ENCODE measurements at regions not wholly inside any gene's neighbourhood (a gene's known extent, or its start where the extent isn't known, plus 50 kb on each side); places are given as distances from the start of the nearest gene placed in this dataset.

DNA sequence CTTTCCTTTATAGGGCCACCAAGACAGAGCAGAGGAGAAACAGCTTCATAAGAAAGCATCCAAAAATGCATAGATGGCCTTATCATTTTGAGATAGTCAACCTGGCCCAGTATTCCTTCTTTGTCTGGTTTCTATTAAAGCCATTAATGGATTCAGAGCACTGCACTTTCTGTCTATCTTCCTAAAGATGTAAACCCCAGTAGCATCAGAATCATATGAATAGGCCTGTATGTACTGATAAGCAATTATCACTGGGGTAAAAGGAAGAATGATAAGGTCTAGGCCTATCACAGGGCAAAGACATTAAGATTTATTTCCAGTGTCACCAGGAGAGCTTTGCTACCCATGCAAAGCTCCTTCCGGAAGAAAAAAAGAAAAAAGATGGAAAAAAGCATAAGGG, 432.5 kb upstream of the C9orf72 start:
- Histone ChIP-seq H3K36me3 (no peaks in the 10 kb centered on the region), H3K4me3 (no peak overlapping the region), H3K27me3 (no peaks in the 10 kb centered on the region), H3K4me1 (no peaks in the 10 kb centered on the region), H3K27ac (no peak overlapping the region), H3K9me3 (peaks cover 0 to 9% (median 0%) of the 10 kb centered on the region in 11 donors)
- TF ChIP-seq, protein P1, sequence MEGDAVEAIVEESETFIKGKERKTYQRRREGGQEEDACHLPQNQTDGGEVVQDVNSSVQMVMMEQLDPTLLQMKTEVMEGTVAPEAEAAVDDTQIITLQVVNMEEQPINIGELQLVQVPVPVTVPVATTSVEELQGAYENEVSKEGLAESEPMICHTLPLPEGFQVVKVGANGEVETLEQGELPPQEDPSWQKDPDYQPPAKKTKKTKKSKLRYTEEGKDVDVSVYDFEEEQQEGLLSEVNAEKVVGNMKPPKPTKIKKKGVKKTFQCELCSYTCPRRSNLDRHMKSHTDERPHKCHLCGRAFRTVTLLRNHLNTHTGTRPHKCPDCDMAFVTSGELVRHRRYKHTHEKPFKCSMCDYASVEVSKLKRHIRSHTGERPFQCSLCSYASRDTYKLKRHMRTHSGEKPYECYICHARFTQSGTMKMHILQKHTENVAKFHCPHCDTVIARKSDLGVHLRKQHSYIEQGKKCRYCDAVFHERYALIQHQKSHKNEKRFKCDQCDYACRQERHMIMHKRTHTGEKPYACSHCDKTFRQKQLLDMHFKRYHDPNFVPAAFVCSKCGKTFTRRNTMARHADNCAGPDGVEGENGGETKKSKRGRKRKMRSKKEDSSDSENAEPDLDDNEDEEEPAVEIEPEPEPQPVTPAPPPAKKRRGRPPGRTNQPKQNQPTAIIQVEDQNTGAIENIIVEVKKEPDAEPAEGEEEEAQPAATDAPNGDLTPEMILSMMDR (IDR thresholded peaks at IDR 0.05): no peak
- DNase-seq (no peak), ATAC-seq (no peak)
- intact Hi-C loops (cut with DNase I): no loop called here
- 63 to 65% methylated on average over 1 of the region's 1 CpG for WGBS, 2 donors

DNA sequence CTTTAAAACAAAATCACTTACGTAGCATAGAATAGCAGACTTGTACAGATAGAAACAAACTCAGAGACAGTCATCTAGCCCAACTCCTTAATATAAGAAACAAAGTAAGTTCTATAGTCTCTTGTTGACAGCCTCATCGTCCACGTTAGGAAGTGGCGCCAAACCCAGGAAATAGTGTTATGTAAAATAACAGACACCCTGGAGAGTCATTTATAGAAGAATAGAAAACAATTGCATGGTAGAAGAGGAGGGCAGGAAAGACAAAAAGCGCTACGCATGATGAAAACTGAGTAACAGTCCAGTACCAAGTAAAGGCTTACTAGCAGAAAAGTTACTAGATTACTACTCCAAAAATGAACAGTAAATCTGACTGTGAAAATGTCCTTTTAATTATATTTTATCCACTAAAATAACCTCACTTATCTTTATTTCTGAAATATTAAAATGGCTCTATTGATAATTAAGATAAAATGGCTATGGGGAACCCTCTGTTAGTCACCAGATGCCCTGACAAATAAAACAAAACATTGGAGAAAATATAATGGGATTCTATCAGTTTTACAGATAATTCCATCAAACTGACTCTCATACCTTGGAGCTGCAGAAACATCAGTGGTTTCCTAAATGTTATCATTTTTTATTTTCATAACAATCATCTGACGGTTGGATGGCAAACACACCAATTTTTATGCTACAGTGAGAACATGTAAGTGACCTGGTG, 434.0 kb upstream of the C9orf72 start:
- WGBS, 2 donors: 71 to 73% methylated on average over 7 of the region's 7 CpGs
- Histone ChIP-seq H3K27me3 (no peaks in the 10 kb centered on the region), H3K4me3 (no peak overlapping the region), H3K36me3 (no peaks in the 10 kb centered on the region), H3K27ac (no peak overlapping the region), H3K4me1 (no peaks in the 10 kb centered on the region), H3K9me3 (peaks cover 0 to 9% (median 0%) of the 10 kb centered on the region in 11 donors)
- DNase-seq (no peak), ATAC-seq (no peak)
- intact Hi-C loops (cut with DNase I): no loop called here
- TF ChIP-seq, protein P1 (IDR thresholded peaks at IDR 0.05): no peak

DNA sequence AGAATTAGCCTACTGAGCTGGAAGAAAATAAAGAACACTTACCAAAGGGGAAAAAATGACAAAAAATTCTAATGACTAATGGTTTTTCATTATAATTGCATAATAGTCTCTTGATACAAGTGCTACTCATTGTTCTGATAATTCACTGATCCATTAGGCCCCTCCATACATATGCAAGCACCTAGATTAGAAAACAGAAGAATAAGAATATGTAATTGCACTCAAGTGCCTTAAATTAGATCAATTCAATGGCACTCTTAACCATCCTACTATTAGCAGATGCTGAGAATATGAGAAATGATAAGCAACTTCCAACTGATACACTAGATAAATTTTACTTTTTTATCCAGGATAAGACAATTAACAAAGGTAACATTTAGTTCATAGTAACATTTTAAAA, 440.9 kb upstream of the C9orf72 start:
- Histone ChIP-seq H3K27ac (no peak overlapping the region), H3K9me3 (peaks cover 0 to 9% (median 0%) of the 10 kb centered on the region in 11 donors), H3K27me3 (no peaks in the 10 kb centered on the region), H3K4me3 (no peak overlapping the region), H3K4me1 (no peaks in the 10 kb centered on the region), H3K36me3 (no peaks in the 10 kb centered on the region)
- intact Hi-C loops (cut with DNase I): no loop called here
- DNase-seq: no peak
- no peak for ATAC-seq
- TF ChIP-seq, protein P1 (IDR thresholded peaks at IDR 0.05): no peak

DNA sequence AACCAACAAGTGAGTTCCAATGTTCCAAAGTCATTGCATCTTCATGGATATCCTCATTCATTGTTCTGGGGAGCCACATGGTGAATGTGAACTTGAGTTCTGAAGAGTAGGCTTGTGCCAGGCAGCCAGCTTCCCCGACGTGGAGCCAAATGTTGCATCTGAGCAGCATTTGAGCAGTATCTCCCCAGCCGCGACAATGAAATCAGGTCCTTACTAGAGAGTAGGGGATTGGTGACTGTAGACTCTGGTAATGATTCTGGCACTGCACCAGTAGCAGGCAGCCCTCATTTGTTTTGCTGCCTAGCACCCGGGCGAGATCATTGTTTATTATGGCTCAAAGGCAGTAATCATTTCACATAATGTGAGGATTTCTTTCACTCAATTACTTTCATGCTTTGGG, 451.4 kb upstream of the C9orf72 start:
- TF ChIP-seq, protein P1 (IDR thresholded peaks at IDR 0.05): no peak
- intact Hi-C loops (cut with DNase I): loop anchor here in 1 of 10 donors (5.0 kb wide), 1 partner anchor 48 kb away; no protein-coding TSS in a partner anchor
- ATAC-seq (no peak), DNase-seq (no peak)
- Histone ChIP-seq H3K4me3 (no peak overlapping the region), H3K4me1 (no peaks in the 10 kb centered on the region), H3K36me3 (no peaks in the 10 kb centered on the region), H3K27ac (no peak overlapping the region), H3K9me3 (no peaks in the 10 kb centered on the region), H3K27me3 (no peaks in the 10 kb centered on the region)
- WGBS, 2 donors: 46 to 53% methylated on average over 6 of the region's 6 CpGs
